Hypothalamus (tissue), 51 donors: ENCODE measurements at regions not wholly inside any gene's neighbourhood (a gene's known extent, or its start where the extent isn't known, plus 50 kb on each side); places are given as distances from the start of the nearest gene placed in this dataset.

ENCODE experiments used
- DNase-seq, 51 donors: peaks; one replicate each; lab custom pipeline; 2025; lab: John Stamatoyannopoulos, UW

GRCh38 chr4:160161026-160161425, 1058.1 kb downstream of the RAPGEF2 start:
- DNase-seq = no peak

- no peak for DNase-seq
These were observed 1072.3 kb downstream of the RAPGEF2 start for GRCh38 chr4:160175064-160175643.

GRCh38 chr4:160180211-160180610, 1077.3 kb downstream of the RAPGEF2 start:
- DNase-seq = no peak

- DNase-seq = no peak
These were observed 1079.8 kb downstream of the RAPGEF2 start for GRCh38 chr4:160182727-160183126.

GRCh38 chr4:160184884-160185283, 1082.0 kb downstream of the RAPGEF2 start:
- no peak for DNase-seq

- DNase-seq = no peak
These were observed 1090.9 kb downstream of the RAPGEF2 start for GRCh38 chr4:160193787-160194186.

- no peak for DNase-seq
These were observed 1091.8 kb downstream of the RAPGEF2 start for GRCh38 chr4:160194716-160195115.

- no peak for DNase-seq
These were observed 1099.9 kb downstream of the RAPGEF2 start for GRCh38 chr4:160202802-160203201.

- no peak for DNase-seq
These were observed 1109.2 kb downstream of the RAPGEF2 start for GRCh38 chr4:160212078-160212477.

- DNase-seq = no peak
These were observed 1110.5 kb downstream of the RAPGEF2 start for GRCh38 chr4:160213366-160213765.

- DNase-seq = no peak
These were observed 1114.5 kb downstream of the RAPGEF2 start for GRCh38 chr4:160217352-160217751.

GRCh38 chr4:160224049-160224448, 1121.2 kb downstream of the RAPGEF2 start:
- DNase-seq = no peak

- DNase-seq = no peak
These were observed 1130.3 kb downstream of the RAPGEF2 start for GRCh38 chr4:160233141-160233540.

- DNase-seq = no peak
These were observed 1132.4 kb downstream of the RAPGEF2 start for GRCh38 chr4:160235285-160235684.

GRCh38 chr4:160235771-160236170, 1132.9 kb downstream of the RAPGEF2 start:
- DNase-seq = no peak

GRCh38 chr4:160238790-160239189, 1135.9 kb downstream of the RAPGEF2 start:
- DNase-seq = no peak

- DNase-seq = no peak
These were observed 1144.3 kb downstream of the RAPGEF2 start for GRCh38 chr4:160247091-160247656.

GRCh38 chr4:160251522-160252170, 1148.8 kb downstream of the RAPGEF2 start:
- DNase-seq = no peak

- DNase-seq = no peak
These were observed 1154.4 kb downstream of the RAPGEF2 start for GRCh38 chr4:160257318-160257717.

- DNase-seq = no peak
These were observed 1162.1 kb downstream of the RAPGEF2 start for GRCh38 chr4:160265014-160265413.

GRCh38 chr4:160265836-160266235, 1163.0 kb downstream of the RAPGEF2 start:
- no peak for DNase-seq

- no peak for DNase-seq
These were observed 1174.0 kb downstream of the RAPGEF2 start for GRCh38 chr4:160276785-160277325.
